ENCODE measurements at regions not wholly inside any gene's neighbourhood (a gene's known extent, or its start where the extent isn't known, plus 50 kb on each side); places are given as distances from the start of the nearest gene placed in this dataset.
"Not testable (repeated sequence)": the region's sequence is repeated elsewhere in the genome, so short reads cannot be mapped to it uniquely, and the experiment has no call there.

GRCh38 chr4:74544655-74545361, 99.9 kb downstream of the AREG start:
- no peak for DNase-seq

GRCh38 chr4:74545448-74545847, 100.5 kb downstream of the AREG start:
- DNase-seq = no peak

GRCh38 chr4:74546057-74546456, 101.1 kb downstream of the AREG start:
- no peak for DNase-seq

GRCh38 chr4:74547042-74547441, 102.1 kb downstream of the AREG start:
- no peak for DNase-seq

GRCh38 chr4:74548561-74548960, 103.6 kb downstream of the AREG start:
- no peak for DNase-seq

- no peak for DNase-seq
Measured at GRCh38 chr4:74549936-74550335, 105.0 kb downstream of the AREG start.

GRCh38 chr4:74555231-74555630, 110.3 kb downstream of the AREG start:
- no peak for DNase-seq

- no peak for DNase-seq
Measured at GRCh38 chr4:74555843-74556242, 110.9 kb downstream of the AREG start.

- no peak for DNase-seq
Measured at GRCh38 chr4:74559853-74560252, 114.9 kb downstream of the AREG start.

GRCh38 chr4:74567981-74568380, 123.0 kb downstream of the AREG start:
- no peak for DNase-seq

- DNase-seq = no peak
Measured at GRCh38 chr4:74570095-74570494, 125.2 kb downstream of the AREG start.

GRCh38 chr4:74578329-74578728, 133.4 kb downstream of the AREG start:
- no peak for DNase-seq

GRCh38 chr4:74578865-74579264, 133.9 kb downstream of the AREG start:
- DNase-seq = not testable (repeated sequence)

GRCh38 chr4:74583089-74583700, 138.3 kb downstream of the AREG start:
- no peak for DNase-seq

- DNase-seq = no peak
Measured at GRCh38 chr4:74583757-74584156, 138.8 kb downstream of the AREG start.

- no peak for DNase-seq
Measured at GRCh38 chr4:74588350-74588749, 143.4 kb downstream of the AREG start.

GRCh38 chr4:74590476-74590875, 145.5 kb downstream of the AREG start:
- no peak for DNase-seq

GRCh38 chr4:74598611-74599325, 153.8 kb downstream of the AREG start:
- DNase-seq = no peak

GRCh38 chr4:74603186-74603585, 158.2 kb downstream of the AREG start:
- no peak for DNase-seq

GRCh38 chr4:74608151-74608949, 163.4 kb downstream of the AREG start:
- DNase-seq = no peak

- no peak for DNase-seq
Measured at GRCh38 chr4:74610491-74610890, 165.6 kb downstream of the AREG start.

GRCh38 chr4:74612837-74613236, 167.9 kb downstream of the AREG start:
- no peak for DNase-seq

GRCh38 chr4:74613266-74613665, 168.3 kb downstream of the AREG start:
- no peak for DNase-seq

Measured in NCI-H2081 treated with DMSO at 0.1 percent for 48 hours (cell line).